Nephron (organoid): ENCODE measurements at regions not wholly inside any gene's neighbourhood (a gene's known extent, or its start where the extent isn't known, plus 50 kb on each side); places are given as distances from the start of the nearest gene placed in this dataset.

ENCODE experiments used
- H3K27ac Mint-ChIP-seq, 3 experiments: 2 replicates each; pipeline ENCODE4 v1.8.0; 2020; ENCODE audit warnings: mixed read lengths in 3 of 3, mild to moderate bottlenecking in 2 of 3, moderate library complexity in 1 of 3
- H3K27me3 Mint-ChIP-seq: 2 replicates; pipeline ENCODE4 v1.8.0; 2021; ENCODE audit warnings: low read depth, mild to moderate bottlenecking, moderate library complexity, mixed read lengths
- H3K36me3 Mint-ChIP-seq: 2 replicates; pipeline ENCODE4 v1.8.0; 2020; ENCODE audit warnings: low read depth, mixed read lengths
- H3K4me1 Mint-ChIP-seq: 2 replicates; pipeline ENCODE4 v1.8.0; 2020; ENCODE audit warnings: mixed read lengths
- H3K4me3 Mint-ChIP-seq, 3 experiments: 2 replicates each; pipeline ENCODE4 v1.8.0; 2020; ENCODE audit warnings: mild to moderate bottlenecking in 3 of 3, mixed read lengths in 3 of 3, moderate library complexity in 2 of 3
- H3K9me3 Mint-ChIP-seq: 2 replicates; pipeline ENCODE4 v1.8.0; 2020; ENCODE audit warnings: mixed read lengths
- TF ChIP-seq, protein P1 (sequence below), 3 experiments: fragments of 200-600 bp; sonication (generic); IDR thresholded peaks; one replicate each; pipeline ENCODE4 v1.5.0; 2021; ENCODE audit warnings: antibody characterized with exemption in 3 of 3; ENCODE audit not compliant: unreplicated experiment in 3 of 3

- H3K36me3 Mint-ChIP-seq = no peaks in the 10 kb centered on the region
- H3K4me1 Mint-ChIP-seq = no peaks in the 10 kb centered on the region
- TF ChIP-seq, protein P1, sequence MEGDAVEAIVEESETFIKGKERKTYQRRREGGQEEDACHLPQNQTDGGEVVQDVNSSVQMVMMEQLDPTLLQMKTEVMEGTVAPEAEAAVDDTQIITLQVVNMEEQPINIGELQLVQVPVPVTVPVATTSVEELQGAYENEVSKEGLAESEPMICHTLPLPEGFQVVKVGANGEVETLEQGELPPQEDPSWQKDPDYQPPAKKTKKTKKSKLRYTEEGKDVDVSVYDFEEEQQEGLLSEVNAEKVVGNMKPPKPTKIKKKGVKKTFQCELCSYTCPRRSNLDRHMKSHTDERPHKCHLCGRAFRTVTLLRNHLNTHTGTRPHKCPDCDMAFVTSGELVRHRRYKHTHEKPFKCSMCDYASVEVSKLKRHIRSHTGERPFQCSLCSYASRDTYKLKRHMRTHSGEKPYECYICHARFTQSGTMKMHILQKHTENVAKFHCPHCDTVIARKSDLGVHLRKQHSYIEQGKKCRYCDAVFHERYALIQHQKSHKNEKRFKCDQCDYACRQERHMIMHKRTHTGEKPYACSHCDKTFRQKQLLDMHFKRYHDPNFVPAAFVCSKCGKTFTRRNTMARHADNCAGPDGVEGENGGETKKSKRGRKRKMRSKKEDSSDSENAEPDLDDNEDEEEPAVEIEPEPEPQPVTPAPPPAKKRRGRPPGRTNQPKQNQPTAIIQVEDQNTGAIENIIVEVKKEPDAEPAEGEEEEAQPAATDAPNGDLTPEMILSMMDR (IDR thresholded peaks at IDR 0.05; ENCODE audit: unreplicated experiment in 3 of 3) = no peak
- H3K27me3 Mint-ChIP-seq = no peaks in the 10 kb centered on the region
- H3K4me3 Mint-ChIP-seq = no peak overlapping the region
- peak overlapping the region in 1 of 3 experiments; percentile 18 for H3K27ac Mint-ChIP-seq
- H3K9me3 Mint-ChIP-seq = peaks cover 3% of the 10 kb centered on the region
These were observed 90.1 kb downstream of the TNFSF18 start for GRCh38 chr1:172960454-172961208.

DNA sequence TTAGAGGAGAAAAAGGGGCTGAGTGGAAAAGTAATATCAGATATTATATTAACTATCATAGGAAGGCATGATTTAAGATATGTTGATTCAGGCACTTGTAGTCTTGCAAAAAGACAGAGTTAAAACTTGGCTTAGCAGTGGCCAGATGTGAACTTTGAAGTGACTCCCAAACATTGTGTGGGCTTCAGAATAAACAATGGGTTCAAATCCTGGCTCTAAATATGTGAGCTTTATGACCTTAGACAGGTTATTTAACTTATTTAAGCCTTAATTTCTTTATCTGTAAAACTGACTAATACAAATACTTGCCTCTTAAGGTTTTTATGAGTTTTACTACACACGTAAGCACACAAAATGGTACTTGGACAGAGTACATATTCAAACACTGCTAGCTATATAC lies 85.9 kb downstream of the TNFSF18 start:
- H3K9me3 Mint-ChIP-seq = peaks cover 3% of the 10 kb centered on the region

DNA sequence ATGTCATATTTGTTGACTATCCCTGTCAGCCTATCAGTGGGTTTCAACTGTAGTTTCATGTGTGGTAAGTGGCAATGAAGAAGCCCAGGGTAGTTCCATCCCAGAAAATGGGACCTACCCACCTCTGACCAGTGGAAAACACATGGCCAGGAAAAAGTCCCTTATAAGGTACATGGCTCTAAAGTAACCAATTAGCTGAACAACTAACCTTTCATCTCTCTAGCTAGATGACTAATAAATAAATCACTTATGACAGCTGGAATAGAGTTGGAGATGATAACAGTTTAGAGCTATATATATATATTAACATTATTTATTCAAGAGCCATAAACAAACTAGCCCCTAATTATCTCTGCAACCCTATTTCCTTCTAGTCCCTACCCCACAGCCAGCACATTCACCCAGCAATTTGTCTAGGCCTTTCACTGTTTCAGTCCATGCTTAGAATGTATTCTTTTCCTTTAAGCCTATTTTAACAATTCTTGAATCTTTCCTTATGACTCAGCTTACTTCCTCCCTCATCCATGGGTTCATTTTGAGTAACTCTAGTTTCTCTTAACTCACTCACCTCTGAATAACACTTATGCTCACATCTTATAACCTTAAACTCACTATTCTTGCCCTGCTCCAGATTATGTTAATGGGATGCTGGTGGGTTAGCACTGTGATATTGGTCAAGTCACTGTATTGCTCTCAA lies 83.7 kb downstream of the TNFSF18 start:
- H3K36me3 Mint-ChIP-seq = no peaks in the 10 kb centered on the region
- H3K4me1 Mint-ChIP-seq = no peaks in the 10 kb centered on the region
- no peaks in the 10 kb centered on the region for H3K27me3 Mint-ChIP-seq
- no peak overlapping the region for H3K4me3 Mint-ChIP-seq
- peaks cover 3% of the 10 kb centered on the region for H3K9me3 Mint-ChIP-seq
- H3K27ac Mint-ChIP-seq = no peak overlapping the region
- TF ChIP-seq, protein P1 (IDR thresholded peaks at IDR 0.05; ENCODE audit: unreplicated experiment in 3 of 3) = no peak

More for the DNA sequence above, 85.9 kb downstream of the TNFSF18 start:
- no peak overlapping the region for H3K27ac Mint-ChIP-seq
- no peak overlapping the region for H3K4me3 Mint-ChIP-seq
- no peaks in the 10 kb centered on the region for H3K4me1 Mint-ChIP-seq
- H3K36me3 Mint-ChIP-seq = no peaks in the 10 kb centered on the region
- TF ChIP-seq, protein P1 (IDR thresholded peaks at IDR 0.05; ENCODE audit: unreplicated experiment in 3 of 3) = no peak
- H3K27me3 Mint-ChIP-seq = no peaks in the 10 kb centered on the region

GRCh38 chr1:172967936-172968335 lies 82.8 kb downstream of the TNFSF18 start:
- Mint-ChIP-seq H3K27ac (no peak overlapping the region), H3K4me1 (no peaks in the 10 kb centered on the region), H3K36me3 (no peaks in the 10 kb centered on the region), H3K9me3 (peaks cover 3% of the 10 kb centered on the region), H3K4me3 (no peak overlapping the region), H3K27me3 (no peaks in the 10 kb centered on the region)
- TF ChIP-seq, protein P1 (IDR thresholded peaks at IDR 0.05; ENCODE audit: unreplicated experiment in 3 of 3) = no peak

- H3K4me1 Mint-ChIP-seq = no peaks in the 10 kb centered on the region
- H3K27me3 Mint-ChIP-seq = no peaks in the 10 kb centered on the region
- no peak overlapping the region for H3K27ac Mint-ChIP-seq
- TF ChIP-seq, protein P1 (IDR thresholded peaks at IDR 0.05; ENCODE audit: unreplicated experiment in 3 of 3) = no peak
- H3K9me3 Mint-ChIP-seq = no peaks in the 10 kb centered on the region
- H3K4me3 Mint-ChIP-seq = no peak overlapping the region
- H3K36me3 Mint-ChIP-seq = no peaks in the 10 kb centered on the region
These were observed 81.1 kb downstream of the TNFSF18 start for GRCh38 chr1:172969611-172970010.
